ENCODE measurements at regions not wholly inside any gene's neighbourhood (a gene's known extent, or its start where the extent isn't known, plus 50 kb on each side); places are given as distances from the start of the nearest gene placed in this dataset.

GRCh38 chr5:27548484-27548883 is 510.1 kb upstream of the CDH9 start:
- no peak for TF ChIP-seq CTCF (IDR thresholded peaks at IDR 0.05)
- TF ChIP-seq POLR2A (IDR thresholded peaks at IDR 0.05): no peak

Measured in Peyer's patch (tissue), 4 donors.